ENCODE measurements at regions not wholly inside any gene's neighbourhood (a gene's known extent, or its start where the extent isn't known, plus 50 kb on each side); places are given as distances from the start of the nearest gene placed in this dataset.

- Mint-ChIP-seq H3K27ac (no peak overlapping the region), H3K27me3 (peaks cover 29% of the 10 kb centered on the region), H3K4me3 (no peak overlapping the region), H3K36me3 (ENCODE audit: low read depth) (peaks cover 6% of the 10 kb centered on the region), H3K4me1 (no peaks in the 10 kb centered on the region)
- DNase-seq (no peak), ATAC-seq (no peak)
- H3K9me3 ChIP-seq (ENCODE audit: control insufficient read depth, low read length, poor library complexity, severe bottlenecking): no peaks in the 10 kb centered on the region
These were observed 69.2 kb upstream of the PALS2 start for GRCh38 chr7:24504040-24504439.

GRCh38 chr7:24504836-24505235 is 68.4 kb upstream of the PALS2 start:
- no peaks in the 10 kb centered on the region for H3K9me3 ChIP-seq (ENCODE audit: control insufficient read depth, low read length, poor library complexity, severe bottlenecking)
- no peaks in the 10 kb centered on the region for H3K4me1 Mint-ChIP-seq
- ATAC-seq: no peak
- H3K36me3 Mint-ChIP-seq (ENCODE audit: low read depth): peaks cover 6% of the 10 kb centered on the region
- H3K4me3 Mint-ChIP-seq: no peak overlapping the region
- no peak overlapping the region for H3K27ac Mint-ChIP-seq
- no peak for DNase-seq
- H3K27me3 Mint-ChIP-seq: peaks cover 23% of the 10 kb centered on the region

- Mint-ChIP-seq H3K27ac (no peak overlapping the region), H3K4me3 (no peak overlapping the region), H3K36me3 (ENCODE audit: low read depth) (peaks cover 6% of the 10 kb centered on the region), H3K4me1 (no peaks in the 10 kb centered on the region), H3K27me3 (peaks cover 22% of the 10 kb centered on the region)
- ATAC-seq: no peak
- H3K9me3 ChIP-seq (ENCODE audit: control insufficient read depth, low read length, poor library complexity, severe bottlenecking): no peaks in the 10 kb centered on the region
- DNase-seq: no peak
These were observed 67.3 kb upstream of the PALS2 start for GRCh38 chr7:24505968-24506367.

- H3K36me3 Mint-ChIP-seq (ENCODE audit: low read depth): peaks cover 6% of the 10 kb centered on the region
- H3K4me3 Mint-ChIP-seq: no peak overlapping the region
- ATAC-seq: no peak
- H3K9me3 ChIP-seq (ENCODE audit: control insufficient read depth, low read length, poor library complexity, severe bottlenecking): no peaks in the 10 kb centered on the region
- H3K4me1 Mint-ChIP-seq: no peaks in the 10 kb centered on the region
- H3K27me3 Mint-ChIP-seq: peaks cover 25% of the 10 kb centered on the region
- DNase-seq: no peak
- H3K27ac Mint-ChIP-seq: no peak overlapping the region
These were observed 64.9 kb upstream of the PALS2 start for GRCh38 chr7:24508316-24508715.

- Mint-ChIP-seq H3K27me3 (peaks cover 31% of the 10 kb centered on the region), H3K4me3 (no peak overlapping the region), H3K36me3 (ENCODE audit: low read depth) (peaks cover 6% of the 10 kb centered on the region), H3K4me1 (no peaks in the 10 kb centered on the region), H3K27ac (no peak overlapping the region)
- no peak for DNase-seq
- no peak for ATAC-seq
- no peaks in the 10 kb centered on the region for H3K9me3 ChIP-seq (ENCODE audit: control insufficient read depth, low read length, poor library complexity, severe bottlenecking)
These were observed 62.5 kb upstream of the PALS2 start for GRCh38 chr7:24510759-24511158.

- no peaks in the 10 kb centered on the region for H3K4me1 Mint-ChIP-seq
These were observed 56.1 kb upstream of the PALS2 start for GRCh38 chr7:24517166-24517565.

GRCh38 chr7:24521917-24522623 is 51.2 kb upstream of the PALS2 start:
- H3K36me3 Mint-ChIP-seq (ENCODE audit: low read depth): peaks cover 7% of the 10 kb centered on the region
- H3K4me1 Mint-ChIP-seq: no peaks in the 10 kb centered on the region
- H3K27me3 Mint-ChIP-seq: peaks cover 44% of the 10 kb centered on the region
- DNase-seq (no peak), ATAC-seq (no peak)
- H3K4me3 Mint-ChIP-seq: no peak overlapping the region
- H3K27ac Mint-ChIP-seq: no peak overlapping the region
- H3K9me3 ChIP-seq (ENCODE audit: control insufficient read depth, low read length, poor library complexity, severe bottlenecking): no peaks in the 10 kb centered on the region

More at GRCh38 chr7:24517166-24517565, 56.1 kb upstream of the PALS2 start:
- H3K4me3 Mint-ChIP-seq: no peak overlapping the region
- ATAC-seq: no peak
- H3K27ac Mint-ChIP-seq: no peak overlapping the region
- peaks cover 7% of the 10 kb centered on the region for H3K36me3 Mint-ChIP-seq (ENCODE audit: low read depth)
- H3K9me3 ChIP-seq (ENCODE audit: control insufficient read depth, low read length, poor library complexity, severe bottlenecking): no peaks in the 10 kb centered on the region
- no peak for DNase-seq
- H3K27me3 Mint-ChIP-seq: peaks cover 38% of the 10 kb centered on the region

Data from T-helper 17 cell (primary cell).